HepG2 (cell line): ENCODE measurements at regions not wholly inside any gene's neighbourhood (a gene's known extent, or its start where the extent isn't known, plus 50 kb on each side); places are given as distances from the start of the nearest gene placed in this dataset.

Experiments
- CEBPB ChIP-seq: IDR thresholded peaks from 2 replicates; pipeline ENCODE4 v1.6.1; 2011; ENCODE audit warnings: low read depth, low read length, improper control_type of control experiment, borderline replicate concordance
- CHD4 ChIP-seq: fragments of 200-600 bp; sonication (generic); IDR thresholded peaks from 2 replicates; pipeline ENCODE4 v1.7.0; 2017; ENCODE audit warnings: mild to moderate bottlenecking, low read length, borderline replicate concordance
- FOXM1 ChIP-seq: sonication (generic); formaldehyde crosslinking; IDR thresholded peaks from 2 replicates; pipeline ENCODE4 v1.5.0; 2020; ENCODE audit warnings: missing genetic modification reagents
- FOXP1 ChIP-seq, 2 experiments: fragments of 450-650 bp in 1 of 2; IDR thresholded peaks; 2 replicates each; pipeline ENCODE4 v1.6.1; 2017 to 2018; ENCODE audit warnings: antibody characterized with exemption in 1 of 2
- MYC ChIP-seq: sonication (generic); formaldehyde crosslinking; IDR thresholded peaks from 2 replicates; pipeline ENCODE4 v1.9.0; 2021; ENCODE audit warnings: missing genetic modification reagents, borderline replicate concordance
- NFE2L2 ChIP-seq: fragments of 150-350 bp; IDR thresholded peaks from 2 replicates; pipeline ENCODE4 v1.6.1; 2014; ENCODE audit warnings: low read length
- POLR2A ChIP-seq, 2 experiments: IDR thresholded peaks; 2 replicates each; pipeline ENCODE4 v1.6.1; 2011; ENCODE audit warnings: low read depth in 2 of 2, low read length in 2 of 2, mild to moderate bottlenecking in 1 of 2, moderate library complexity in 1 of 2; ENCODE audit not compliant: insufficient read depth in 1 of 2
- POLR2AphosphoS5 ChIP-seq: IDR thresholded peaks from 2 replicates; pipeline ENCODE4 v1.6.1; 2012; ENCODE audit warnings: low read depth, low read length
- SAFB2 ChIP-seq: sonication (generic); formaldehyde crosslinking; IDR thresholded peaks from 2 replicates; pipeline ENCODE4 v1.5.1; 2020; ENCODE audit warnings: missing genetic modification reagents, low read depth, mild to moderate bottlenecking, borderline replicate concordance
- TP53 ChIP-seq: sonication (generic); formaldehyde crosslinking; conservative IDR thresholded peaks from 2 replicates; pipeline ENCODE4 v1.4.0; 2020; ENCODE audit warnings: missing genetic modification reagents
- ZNF263 ChIP-seq: sonication (generic); formaldehyde crosslinking; IDR thresholded peaks from 2 replicates; pipeline ENCODE4 v1.4.0; 2020; ENCODE audit warnings: missing genetic modification reagents
- TF ChIP-seq, protein P1 (sequence below): IDR thresholded peaks from 2 replicates; pipeline ENCODE4 v1.6.1; 2012; ENCODE audit warnings: inconsistent platforms

GRCh38 chr12:3436461-3437065 lies 54.4 kb upstream of the PRMT8 start:
- TF ChIP-seq CEBPB (no peak), TP53 (CRISPR knock-in tag) (no peak), FOXP1 (IDR thresholded peaks at IDR 0.05) (no peak), FOXP1 (CRISPR knock-in tag; IDR thresholded peaks at IDR 0.05) (no peak), MYC (no peak), FOXM1 (CRISPR knock-in tag) (no peak), SAFB2 (no peak), ZNF263 (CRISPR knock-in tag) (no peak), POLR2A (IDR thresholded peaks at IDR 0.05; ENCODE audit: insufficient read depth in 1 of 2, low read depth in 2 of 2, low read length in 2 of 2) (no peak), POLR2AphosphoS5 (no peak), NFE2L2 (no peak), CHD4 (no peak)
- TF ChIP-seq, protein P1, sequence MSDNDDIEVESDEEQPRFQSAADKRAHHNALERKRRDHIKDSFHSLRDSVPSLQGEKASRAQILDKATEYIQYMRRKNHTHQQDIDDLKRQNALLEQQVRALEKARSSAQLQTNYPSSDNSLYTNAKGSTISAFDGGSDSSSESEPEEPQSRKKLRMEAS = no peak
